ELR (cell line): ENCODE measurements at regions not wholly inside any gene's neighbourhood (a gene's known extent, or its start where the extent isn't known, plus 50 kb on each side); places are given as distances from the start of the nearest gene placed in this dataset.
A peak's percentile ranks its signal among the peaks of the same experiment; 100 is the strongest.
"Not testable (repeated sequence)": the region's sequence is repeated elsewhere in the genome, so short reads cannot be mapped to it uniquely, and the experiment has no call there.

Source experiments
- DNase-seq: peaks from one replicate; pipeline ENCODE4 v3.0.0-alpha.2; 2015; ENCODE audit warnings: low read depth

DNA sequence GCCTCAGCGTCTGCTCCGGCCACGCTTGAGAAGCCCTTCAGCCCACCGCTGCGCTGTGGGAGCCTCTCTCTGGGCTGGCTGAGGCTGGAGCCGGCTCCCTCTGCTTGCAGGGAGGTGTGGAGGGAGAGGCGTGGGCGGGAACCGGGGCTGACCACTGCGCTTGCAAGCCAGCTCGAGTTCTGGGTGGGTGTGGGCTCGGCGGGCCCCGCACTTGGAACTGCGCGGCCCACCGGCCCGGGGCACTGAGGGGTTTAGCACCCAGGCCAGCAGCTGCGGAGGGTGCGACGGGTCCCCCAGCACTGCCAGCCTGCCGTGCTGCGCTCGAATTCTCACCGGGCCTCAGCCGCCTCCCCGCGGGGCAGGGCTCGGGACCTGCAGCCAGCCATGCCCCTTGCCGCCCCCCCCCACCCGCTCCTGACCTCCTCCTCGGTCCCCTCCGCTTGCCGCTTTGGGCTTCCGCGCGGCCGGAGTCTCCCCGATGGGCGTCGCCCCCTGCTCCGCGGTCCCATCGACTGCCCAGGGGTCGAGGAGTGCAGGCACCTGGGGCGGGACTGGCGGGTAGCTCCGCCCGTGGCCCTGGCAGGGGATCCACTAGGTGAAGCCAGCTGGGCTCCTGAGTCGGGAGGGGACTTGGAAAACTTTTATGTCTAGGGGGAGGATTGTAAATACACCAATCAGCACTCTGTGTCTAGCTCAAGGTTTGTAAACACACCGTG lies 106.7 kb downstream of the RAP2B start:
- no peak for DNase-seq

DNA sequence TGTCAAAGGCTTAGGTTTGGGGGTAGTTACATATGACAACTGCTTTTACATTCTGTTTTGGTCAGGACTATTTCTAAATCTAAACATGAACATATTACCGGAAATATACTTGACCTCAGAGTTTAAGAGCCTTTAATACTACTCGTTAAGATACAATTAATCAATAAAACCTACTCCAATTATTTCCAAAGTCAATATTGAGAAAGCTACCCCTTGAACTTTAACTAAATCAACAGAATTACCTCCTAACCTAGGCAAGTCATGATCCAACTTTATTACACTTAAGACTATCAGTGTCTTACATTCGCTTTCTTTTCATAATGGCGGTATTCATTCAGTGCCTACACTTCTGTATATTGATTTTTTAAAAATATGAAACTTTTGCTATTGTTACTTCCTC lies 107.7 kb downstream of the RAP2B start:
- no peak for DNase-seq

DNA sequence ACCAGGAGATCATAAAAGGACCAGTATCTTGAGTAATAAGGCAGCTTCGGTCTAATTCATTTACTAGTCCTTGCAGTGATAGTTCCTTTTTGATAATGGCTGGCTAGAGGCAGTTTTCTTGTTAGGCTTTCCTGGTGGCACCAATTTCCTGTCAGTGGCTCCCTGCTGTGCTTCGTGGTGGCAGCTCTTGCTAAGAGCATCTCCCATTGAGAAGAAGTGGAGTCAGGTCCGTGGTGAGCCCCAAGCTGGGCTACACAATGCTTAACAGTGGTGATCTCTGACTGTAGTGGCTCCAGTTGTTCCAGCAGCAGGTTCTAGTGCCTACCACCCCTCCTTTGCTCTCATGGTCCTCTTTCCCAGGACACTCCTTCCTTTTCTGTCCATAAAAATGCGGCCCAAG lies 111.2 kb downstream of the RAP2B start:
- DNase-seq: no peak

- peak; percentile 76 for DNase-seq
These were observed 111.9 kb downstream of the RAP2B start for GRCh38 chr3:153273767-153274435.

DNA sequence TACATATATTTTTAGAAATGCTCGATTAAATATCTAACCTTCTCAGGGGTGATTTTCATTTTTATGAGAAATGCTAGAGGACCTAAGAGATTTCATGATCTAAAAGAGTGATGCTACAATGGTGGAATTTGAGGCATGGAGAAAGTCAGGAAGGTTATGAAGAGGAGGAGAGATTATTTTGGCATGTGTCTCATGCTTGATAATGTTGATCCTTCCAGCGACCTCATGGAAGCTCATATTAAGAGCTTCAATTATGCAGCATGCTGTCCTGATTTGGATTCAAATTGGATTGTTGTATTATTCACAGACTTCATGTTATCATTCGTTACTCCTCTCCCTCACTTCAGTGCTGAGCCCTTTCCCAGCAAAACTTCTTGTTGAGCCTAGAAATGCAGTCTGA lies 112.5 kb downstream of the RAP2B start:
- DNase-seq: no peak

GRCh38 chr3:153275514-153275913 lies 113.5 kb downstream of the RAP2B start:
- DNase-seq: no peak

DNA sequence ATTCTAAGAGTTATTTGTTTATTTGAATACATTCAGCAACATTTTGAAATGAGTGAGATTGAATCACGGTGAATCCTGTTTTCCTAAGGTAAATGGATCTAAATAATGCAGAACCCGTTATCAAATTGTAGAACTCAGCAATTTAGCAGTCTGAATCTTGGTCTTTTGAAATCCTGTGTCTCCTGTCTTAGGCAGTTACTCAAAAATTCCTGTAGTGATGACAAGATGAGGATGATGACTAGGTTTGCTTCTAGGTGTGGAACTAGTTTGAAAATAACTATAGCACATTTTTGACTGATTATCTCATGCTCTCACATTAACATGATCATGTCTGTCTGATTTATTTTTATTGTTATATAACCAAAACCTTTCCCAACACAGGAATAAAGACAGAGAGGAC lies 115.0 kb downstream of the RAP2B start:
- DNase-seq: peak; percentile 81

- not testable (repeated sequence) for DNase-seq
These were observed 119.4 kb downstream of the RAP2B start for GRCh38 chr3:153281236-153281997.

DNA sequence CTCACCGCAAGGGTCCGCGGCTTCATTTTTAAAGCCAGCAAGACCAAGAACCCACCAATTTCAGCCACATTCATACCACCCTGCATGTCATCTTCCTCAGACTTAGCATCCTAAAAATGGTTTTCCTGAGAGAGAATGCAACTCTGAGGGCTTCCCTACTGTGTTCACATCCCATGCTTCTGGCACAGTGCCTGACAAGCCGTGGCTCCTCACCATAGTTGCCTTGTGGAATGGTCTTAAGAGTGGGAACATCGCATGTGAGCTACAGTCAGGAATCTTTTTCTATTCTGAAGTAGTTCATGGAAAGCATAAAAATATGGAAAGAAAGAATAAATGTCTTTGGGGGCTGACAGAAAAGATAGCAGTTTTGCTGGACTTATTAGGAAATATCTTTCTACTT lies 120.3 kb downstream of the RAP2B start:
- DNase-seq: no peak

DNA sequence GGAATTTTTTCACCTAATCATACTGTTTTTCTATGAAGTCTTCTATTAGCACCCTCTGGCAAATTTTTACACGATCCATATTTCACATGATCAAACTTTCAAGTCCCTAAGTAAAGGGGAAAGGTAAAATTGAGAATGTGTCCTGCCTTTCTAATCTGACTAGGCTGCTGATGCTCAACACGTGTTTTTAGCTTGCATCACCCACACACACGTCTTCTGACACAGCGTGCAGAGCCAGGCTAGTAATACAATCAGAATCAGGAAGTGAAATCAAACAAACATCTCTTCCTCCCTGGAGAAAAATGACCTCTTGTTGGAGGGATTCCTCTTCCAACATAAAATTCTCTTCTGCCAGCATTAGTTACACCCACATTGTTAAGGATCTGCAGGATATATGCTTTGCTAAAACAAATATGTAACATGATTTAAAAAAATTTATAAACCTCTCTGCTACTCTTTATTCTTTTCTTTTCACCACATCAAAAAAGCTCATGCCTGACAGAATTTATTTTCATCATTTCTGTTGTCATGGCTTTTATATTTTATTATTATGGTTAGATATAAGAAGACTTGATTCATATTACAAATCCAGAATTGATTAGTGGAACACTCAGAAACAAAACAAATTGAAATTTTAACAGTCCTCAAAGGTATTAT lies 122.4 kb downstream of the RAP2B start:
- peak; percentile 92 for DNase-seq

DNA sequence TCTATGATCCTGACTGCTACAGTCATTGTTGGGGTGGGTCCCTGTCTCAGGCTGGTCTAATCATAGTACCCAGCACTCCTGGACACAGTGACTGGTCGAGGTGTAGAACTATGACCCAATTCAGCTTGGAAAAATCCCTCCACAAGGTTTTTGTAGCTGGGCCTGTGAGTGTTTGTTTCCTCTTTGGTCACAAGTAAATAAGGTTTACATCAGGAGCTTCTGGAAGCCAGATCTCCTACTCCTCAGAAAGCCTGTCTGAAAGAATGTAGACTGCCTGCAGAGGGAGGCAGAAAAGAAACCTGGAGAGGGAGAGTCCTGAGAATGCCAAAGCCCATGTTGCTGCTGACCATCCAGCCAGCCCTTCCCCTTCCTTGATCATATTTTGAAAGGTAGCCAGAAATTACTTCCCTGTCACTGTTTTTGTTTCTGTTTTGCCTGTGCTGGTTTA lies 123.2 kb downstream of the RAP2B start:
- peak; percentile 49 for DNase-seq

- peak; percentile 76 for DNase-seq
These were observed 124.0 kb downstream of the RAP2B start for GRCh38 chr3:153285982-153286381.

- peak; percentile 50 for DNase-seq
These were observed 125.0 kb downstream of the RAP2B start for GRCh38 chr3:153287017-153287416.

GRCh38 chr3:153289334-153289808 lies 127.3 kb downstream of the RAP2B start:
- DNase-seq: peak; percentile 84

- DNase-seq: peak; percentile 63
These were observed 128.4 kb downstream of the RAP2B start for GRCh38 chr3:153290268-153291015.

DNA sequence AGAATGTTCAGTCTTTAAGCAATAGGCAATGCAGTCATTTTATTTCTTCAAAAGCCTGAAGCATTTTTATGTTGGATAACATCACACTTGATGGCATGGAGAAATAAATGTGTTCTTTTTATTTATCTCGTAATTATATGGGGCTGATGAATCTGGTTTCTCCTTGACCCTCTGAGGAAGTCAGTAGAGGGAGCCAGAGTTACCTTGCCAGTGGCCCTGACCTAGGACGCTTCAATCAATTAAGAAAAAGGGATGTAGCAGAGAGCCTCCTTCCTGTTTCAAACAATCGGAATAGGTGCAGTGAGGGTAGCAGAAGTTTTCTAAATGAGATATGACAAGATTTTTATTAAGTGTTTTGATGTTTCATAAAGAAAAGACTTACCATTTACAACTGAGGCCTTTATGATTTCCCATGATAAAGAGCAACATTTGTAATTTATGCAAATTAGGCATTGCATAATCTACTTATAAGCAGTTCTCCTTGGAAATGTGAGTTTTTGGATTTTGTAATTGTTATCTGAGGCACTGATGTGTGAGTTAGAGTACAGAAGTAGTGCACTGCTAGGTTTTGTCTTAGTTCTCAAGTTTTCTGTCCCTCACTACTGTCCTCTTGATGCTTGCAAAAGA lies 129.1 kb downstream of the RAP2B start:
- peak; percentile 66 for DNase-seq

DNA sequence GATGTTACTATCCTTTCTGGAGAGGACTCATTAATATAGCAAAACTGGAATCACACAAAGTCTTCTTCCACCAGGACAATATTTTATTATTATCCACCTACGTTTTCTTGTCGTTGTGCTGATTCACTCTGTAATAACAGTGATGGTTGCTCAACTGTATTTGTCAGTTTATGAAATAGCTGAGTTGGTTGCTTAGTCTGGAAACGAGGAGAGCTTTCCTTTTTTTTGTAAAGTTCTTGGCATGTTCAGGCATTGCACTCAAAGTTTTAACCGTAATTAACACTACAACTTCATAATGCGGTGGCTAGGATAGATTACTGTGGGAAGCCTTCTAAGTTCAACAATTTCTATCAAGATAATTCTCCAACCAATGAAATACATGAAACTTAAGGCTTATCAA lies 131.2 kb downstream of the RAP2B start:
- DNase-seq: peak; percentile 66

- no peak for DNase-seq
These were observed 133.9 kb downstream of the RAP2B start for GRCh38 chr3:153295901-153296300.

GRCh38 chr3:153305189-153305588 lies 143.2 kb downstream of the RAP2B start:
- DNase-seq: no peak

DNA sequence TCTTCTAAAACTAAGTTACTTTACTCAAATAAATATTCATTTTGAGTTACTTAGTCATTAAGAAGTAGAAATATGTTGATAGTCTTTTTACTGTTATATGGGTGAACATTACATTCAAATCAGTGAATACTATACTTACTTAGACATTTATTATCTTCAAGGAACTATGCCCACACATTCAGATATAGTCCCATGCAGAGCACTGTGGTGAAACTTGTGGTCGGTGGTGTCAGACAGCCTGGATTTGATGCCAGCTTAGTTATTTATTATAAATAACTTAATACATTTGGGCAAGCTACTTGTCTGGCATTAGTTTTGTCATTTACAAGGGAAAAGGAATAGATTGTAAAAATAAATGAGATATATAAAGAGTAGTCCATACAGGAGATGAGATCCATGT lies 149.5 kb downstream of the RAP2B start:
- no peak for DNase-seq
